PC-9 (cell line): ENCODE measurements at regions not wholly inside any gene's neighbourhood (a gene's known extent, or its start where the extent isn't known, plus 50 kb on each side); places are given as distances from the start of the nearest gene placed in this dataset.

ENCODE experiments used
- BruUV-seq: library from RNA; stranded (reverse); fragments of 400-500 nt; replicated peaks from 2 replicates; lab custom pipeline; 2021; lab: Mats Ljungman, UMichigan
- CTCF ChIA-PET: fragments of 300-600 bp; sonication (Branson Sonifier 250); formaldehyde crosslinking; loops from one replicate; lab custom pipeline; 2022; ENCODE audit warnings: antibody characterized with exemption; lab: Charles Lee
- POLR2A ChIA-PET: fragments of 300-600 bp; sonication (Branson Sonifier 250); formaldehyde crosslinking; loops from one replicate; lab custom pipeline; 2022; ENCODE audit warnings: antibody characterized with exemption; ENCODE audit not compliant: unreplicated experiment; lab: Charles Lee
- DNase-seq, 2 experiments: peaks; one replicate each; pipeline versions ENCODE4 v3.0.0 to v3.0.0-alpha.2; 2015 to 2022; ENCODE audit warnings: mixed read lengths in 1 of 2
- H2AFZ ChIP-seq: fragments of 200-600 bp; sonication (generic); 2 replicates; pipeline ENCODE4 v1.8.1; 2017; ENCODE audit warnings: antibody characterized with exemption
- H3F3A ChIP-seq: fragments of 200-600 bp; sonication (generic); 2 replicates; pipeline ENCODE4 v1.8.1; 2017; ENCODE audit warnings: antibody characterized with exemption, mild to moderate bottlenecking, low read depth; ENCODE audit not compliant: insufficient read depth
- H3K27ac ChIP-seq: fragments of 200-600 bp; sonication (generic); 2 replicates; pipeline ENCODE4 v1.6.1; 2016; ENCODE audit warnings: mixed run types
- H3K27me3 ChIP-seq: fragments of 200-600 bp; sonication (generic); 2 replicates; pipeline ENCODE4 v1.6.1; 2016; ENCODE audit warnings: low read depth, mixed run types; ENCODE audit not compliant: insufficient read depth
- H3K36me3 ChIP-seq: fragments of 200-600 bp; sonication (generic); 2 replicates; pipeline ENCODE4 v1.6.1; 2016; ENCODE audit warnings: low read depth, mixed run types
- H3K4me1 ChIP-seq: fragments of 200-600 bp; sonication (generic); replicated peaks from 2 replicates; pipeline ENCODE4 v1.6.1; 2016; ENCODE audit warnings: mixed run types; ENCODE audit not compliant: insufficient read depth
- H3K4me2 ChIP-seq: fragments of 200-600 bp; sonication (generic); 2 replicates; pipeline ENCODE4 v1.6.1; 2017; ENCODE audit warnings: mixed run types
- H3K4me3 ChIP-seq: fragments of 200-600 bp; sonication (generic); 2 replicates; pipeline ENCODE4 v1.6.1; 2016; ENCODE audit warnings: mixed run types
- H3K79me2 ChIP-seq: fragments of 200-600 bp; sonication (generic); 2 replicates; pipeline ENCODE4 v1.6.1; 2017; ENCODE audit warnings: low read depth, mixed run types
- H3K9me2 ChIP-seq: fragments of 200-600 bp; sonication (generic); 2 replicates; pipeline ENCODE4 v1.8.1; 2017; ENCODE audit warnings: mild to moderate bottlenecking; ENCODE audit not compliant: insufficient read depth
- H3K9me3 ChIP-seq: fragments of 200-600 bp; sonication (generic); 2 replicates; pipeline ENCODE4 v1.8.1; 2016; ENCODE audit warnings: low read depth; ENCODE audit not compliant: insufficient read depth
- H4K20me1 ChIP-seq: fragments of 200-600 bp; sonication (generic); 2 replicates; pipeline ENCODE4 v1.8.1; 2017; ENCODE audit not compliant: insufficient read depth
- EZH2 ChIP-seq: fragments of 200-600 bp; sonication (generic); IDR thresholded peaks from 2 replicates; pipeline ENCODE4 v1.8.0; 2017; ENCODE audit warnings: antibody characterized with exemption, low read depth
- intact Hi-C: fragments of 100-400 bp; cut with micrococcal nuclease; formaldehyde crosslinking; loops from one replicate; pipeline ENCODE4 v1.10.0; 2022; ENCODE audit not compliant: unreplicated experiment
- TF ChIP-seq, protein P1 (sequence below): fragments of 200-600 bp; sonication (generic); conservative IDR thresholded peaks from 2 replicates; pipeline ENCODE4 v1.6.1; 2017; ENCODE audit warnings: mixed run types, antibody characterized with exemption, mild to moderate bottlenecking, moderate library complexity

DNA sequence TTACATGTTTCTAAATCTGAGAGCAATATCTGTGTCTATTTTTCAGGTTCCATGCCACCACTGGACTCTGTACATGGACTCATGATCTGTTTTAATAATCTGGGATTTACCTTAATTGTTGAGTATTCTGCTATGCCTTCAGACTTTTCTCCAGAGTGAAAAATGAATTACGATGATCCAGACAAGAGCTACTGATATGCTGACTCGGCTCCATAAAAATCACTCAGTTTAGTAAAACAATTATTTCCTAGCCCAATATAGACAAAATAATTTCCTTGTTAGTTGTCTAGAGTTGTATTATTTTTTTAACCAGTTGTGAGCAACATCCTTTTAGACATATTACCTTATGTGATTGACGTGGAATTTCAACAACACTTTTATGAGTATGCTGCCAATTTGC, 736.8 kb downstream of the RFPL4B start:
- no peak for DNase-seq
- no TSS peak for BruUV-seq
- Histone ChIP-seq H3F3A (no peaks in the 10 kb centered on the region), H3K36me3 (no peaks in the 10 kb centered on the region), H3K4me1 (no peaks in the 10 kb centered on the region), H4K20me1 (no peaks in the 10 kb centered on the region), H3K27ac (no peak overlapping the region), H3K4me3 (no peak overlapping the region), H3K27me3 (no peaks in the 10 kb centered on the region), H3K4me2 (no peak overlapping the region), H2AFZ (no peak overlapping the region), H3K9me2 (no peaks in the 10 kb centered on the region), H3K79me2 (no peaks in the 10 kb centered on the region), H3K9me3 (no peaks in the 10 kb centered on the region; the same call in 1 of the 2 replicates)
- ChIA-PET CTCF (no interaction called here), POLR2A (no interaction called here)
- intact Hi-C loops: no loop called here
- TF ChIP-seq EZH2: no peak
- TF ChIP-seq, protein P1, sequence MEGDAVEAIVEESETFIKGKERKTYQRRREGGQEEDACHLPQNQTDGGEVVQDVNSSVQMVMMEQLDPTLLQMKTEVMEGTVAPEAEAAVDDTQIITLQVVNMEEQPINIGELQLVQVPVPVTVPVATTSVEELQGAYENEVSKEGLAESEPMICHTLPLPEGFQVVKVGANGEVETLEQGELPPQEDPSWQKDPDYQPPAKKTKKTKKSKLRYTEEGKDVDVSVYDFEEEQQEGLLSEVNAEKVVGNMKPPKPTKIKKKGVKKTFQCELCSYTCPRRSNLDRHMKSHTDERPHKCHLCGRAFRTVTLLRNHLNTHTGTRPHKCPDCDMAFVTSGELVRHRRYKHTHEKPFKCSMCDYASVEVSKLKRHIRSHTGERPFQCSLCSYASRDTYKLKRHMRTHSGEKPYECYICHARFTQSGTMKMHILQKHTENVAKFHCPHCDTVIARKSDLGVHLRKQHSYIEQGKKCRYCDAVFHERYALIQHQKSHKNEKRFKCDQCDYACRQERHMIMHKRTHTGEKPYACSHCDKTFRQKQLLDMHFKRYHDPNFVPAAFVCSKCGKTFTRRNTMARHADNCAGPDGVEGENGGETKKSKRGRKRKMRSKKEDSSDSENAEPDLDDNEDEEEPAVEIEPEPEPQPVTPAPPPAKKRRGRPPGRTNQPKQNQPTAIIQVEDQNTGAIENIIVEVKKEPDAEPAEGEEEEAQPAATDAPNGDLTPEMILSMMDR: no peak

DNA sequence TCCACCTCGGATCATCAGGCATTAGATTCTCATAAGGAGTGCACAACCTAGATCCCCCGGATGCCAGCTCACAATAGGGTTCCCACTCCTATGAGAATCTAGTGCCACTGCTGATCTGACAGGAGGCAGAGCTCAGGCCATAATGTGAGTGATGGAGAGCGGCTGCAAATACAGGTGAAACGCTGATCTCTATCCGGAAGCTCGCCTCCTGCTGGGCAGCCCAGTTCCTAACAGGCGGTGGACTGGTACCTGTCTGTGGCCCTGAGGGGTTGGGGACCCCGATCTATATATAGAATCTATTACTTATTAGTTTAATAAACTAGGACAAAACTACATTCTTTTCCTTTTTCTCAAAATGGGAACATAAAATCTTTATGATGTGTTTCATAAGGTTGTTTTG, 741.9 kb downstream of the RFPL4B start:
- H4K20me1 ChIP-seq: no peaks in the 10 kb centered on the region
- CTCF ChIA-PET: no interaction called here
- H3K79me2 ChIP-seq: no peaks in the 10 kb centered on the region
- H3F3A ChIP-seq: no peaks in the 10 kb centered on the region
- H2AFZ ChIP-seq: no peak overlapping the region
- H3K27me3 ChIP-seq: no peaks in the 10 kb centered on the region
- no peak overlapping the region for H3K4me2 ChIP-seq
- no peak overlapping the region for H3K27ac ChIP-seq
- no peaks in the 10 kb centered on the region for H3K9me2 ChIP-seq
- no peak for DNase-seq
- H3K4me3 ChIP-seq: no peak overlapping the region
- POLR2A ChIA-PET: no interaction called here
- H3K36me3 ChIP-seq: no peaks in the 10 kb centered on the region
- H3K9me3 ChIP-seq: peaks cover 4% of the 10 kb centered on the region; the same call in 1 of the 2 replicates
- H3K4me1 ChIP-seq: no peaks in the 10 kb centered on the region
- intact Hi-C loops: no loop called here
- no peak for TF ChIP-seq EZH2
- TF ChIP-seq, protein P1: 0 out of 2 replicates have a peak, but pooled peaks have one; percentile 14
- BruUV-seq: no TSS peak

- H3K4me3 ChIP-seq: no peak overlapping the region
- H3K27ac ChIP-seq: no peak overlapping the region
- no peaks in the 10 kb centered on the region for H4K20me1 ChIP-seq
- DNase-seq: no peak
- H2AFZ ChIP-seq: 0 out of 2 replicates have a peak overlapping the region, but pooled peaks have one; percentile 12
- H3K79me2 ChIP-seq: no peaks in the 10 kb centered on the region
- no peaks in the 10 kb centered on the region for H3K4me1 ChIP-seq
- ChIA-PET CTCF (no interaction called here), POLR2A (interaction anchor here (0.6 kb wide), 1 partner anchor 12 kb away, joined by 3 read pairs; no protein-coding TSS in a partner anchor)
- no peaks in the 10 kb centered on the region for H3F3A ChIP-seq
- H3K9me3 ChIP-seq: 0 out of 2 replicates have a peak, but pooled peaks cover 7% of the 10 kb centered on the region
- no peaks in the 10 kb centered on the region for H3K36me3 ChIP-seq
- no TSS peak for BruUV-seq
- intact Hi-C loops: no loop called here
- H3K27me3 ChIP-seq: no peaks in the 10 kb centered on the region
- no peak overlapping the region for H3K4me2 ChIP-seq
- no peak for TF ChIP-seq EZH2
- TF ChIP-seq, protein P1: no peak
- no peaks in the 10 kb centered on the region for H3K9me2 ChIP-seq
Measured at GRCh38 chr6:113092795-113093194, 745.7 kb downstream of the RFPL4B start.
